ENCODE measurements at regions not wholly inside any gene's neighbourhood (a gene's known extent, or its start where the extent isn't known, plus 50 kb on each side); places are given as distances from the start of the nearest gene placed in this dataset.

DNA sequence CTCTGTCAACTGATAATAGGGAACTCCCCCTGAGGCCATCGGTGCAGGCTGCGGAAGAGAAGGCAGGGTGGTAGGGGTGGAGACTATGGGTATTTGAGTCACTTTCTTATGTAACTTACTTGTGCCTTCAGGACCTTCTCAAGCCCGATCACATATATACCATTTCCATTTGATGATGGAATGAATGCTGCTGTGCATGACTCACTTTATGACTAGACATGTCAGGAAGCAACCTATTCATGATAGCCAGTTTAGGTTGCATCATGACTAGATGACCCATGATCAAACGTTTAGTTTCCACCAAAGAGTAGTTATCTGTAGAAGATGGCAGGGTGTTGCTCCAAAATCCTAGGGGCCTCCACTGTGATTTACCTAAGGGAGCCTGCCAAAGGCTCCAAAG is 435.5 kb downstream of the DTHD1 start:
- no peak for DNase-seq (ENCODE audit: low spot score)

GRCh38 chr4:36719425-36719824 is 438.0 kb downstream of the DTHD1 start:
- no peak for DNase-seq (ENCODE audit: low spot score)

GRCh38 chr4:36722986-36723385 is 441.6 kb downstream of the DTHD1 start:
- DNase-seq (ENCODE audit: low spot score), result no peak

- no peak for DNase-seq (ENCODE audit: low spot score)
Observed at GRCh38 chr4:36734334-36734733, 452.9 kb downstream of the DTHD1 start.

DNA sequence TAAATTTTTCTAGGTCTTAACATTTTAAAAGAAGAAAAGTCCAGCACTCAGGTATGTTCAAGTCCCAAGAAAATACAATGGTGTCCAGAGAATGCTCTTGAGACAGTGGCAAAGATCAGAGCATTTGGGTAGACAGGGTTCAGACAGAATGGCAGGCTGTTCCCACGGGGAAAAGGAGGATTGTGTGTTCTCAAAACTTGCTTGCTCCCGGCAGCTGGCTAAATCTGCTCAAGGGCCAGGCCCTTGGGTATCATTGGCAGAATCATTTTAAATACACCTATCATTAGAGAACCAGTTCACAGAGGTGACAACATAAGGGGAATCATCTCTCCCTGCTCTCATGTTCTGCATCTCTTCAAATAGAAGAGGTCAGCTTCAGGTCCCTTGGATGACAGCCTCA is 456.3 kb downstream of the DTHD1 start:
- no peak for DNase-seq (ENCODE audit: low spot score)

- DNase-seq (ENCODE audit: low spot score), result no peak
Observed at GRCh38 chr4:36740796-36741310, 459.4 kb downstream of the DTHD1 start.

- no peak for DNase-seq (ENCODE audit: low spot score)
Observed at GRCh38 chr4:36747277-36748129, 466.1 kb downstream of the DTHD1 start.

- DNase-seq (ENCODE audit: low spot score), result no peak
Observed at GRCh38 chr4:36753048-36753447, 471.6 kb downstream of the DTHD1 start.

- no peak for DNase-seq (ENCODE audit: low spot score)
Observed at GRCh38 chr4:36757580-36758311, 476.3 kb downstream of the DTHD1 start.

- no peak for DNase-seq (ENCODE audit: low spot score)
Observed at GRCh38 chr4:36758312-36759178, 477.1 kb downstream of the DTHD1 start.

- no peak for DNase-seq (ENCODE audit: low spot score)
Observed at GRCh38 chr4:36761607-36762006, 480.2 kb downstream of the DTHD1 start.

DNA sequence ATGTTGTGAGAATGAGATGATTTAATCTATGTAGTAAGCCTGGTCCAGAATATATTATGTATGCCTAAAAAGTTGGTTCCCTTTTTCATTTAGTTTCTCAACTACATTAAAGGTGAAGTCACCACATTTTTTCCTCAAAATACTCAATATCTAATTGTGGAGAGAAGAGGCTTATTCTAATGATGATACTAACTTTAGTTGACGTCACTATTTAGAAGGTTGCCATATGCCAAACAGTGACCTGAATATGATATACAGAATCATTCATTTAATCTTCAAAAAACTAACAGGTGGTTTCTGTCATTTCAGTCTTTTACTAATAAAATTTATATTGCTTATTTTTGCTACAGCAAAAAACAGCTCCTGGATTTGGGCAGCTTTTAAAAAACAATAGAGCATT is 480.7 kb upstream of the NWD2 start:
- DNase-seq (ENCODE audit: low spot score), result no peak

DNA sequence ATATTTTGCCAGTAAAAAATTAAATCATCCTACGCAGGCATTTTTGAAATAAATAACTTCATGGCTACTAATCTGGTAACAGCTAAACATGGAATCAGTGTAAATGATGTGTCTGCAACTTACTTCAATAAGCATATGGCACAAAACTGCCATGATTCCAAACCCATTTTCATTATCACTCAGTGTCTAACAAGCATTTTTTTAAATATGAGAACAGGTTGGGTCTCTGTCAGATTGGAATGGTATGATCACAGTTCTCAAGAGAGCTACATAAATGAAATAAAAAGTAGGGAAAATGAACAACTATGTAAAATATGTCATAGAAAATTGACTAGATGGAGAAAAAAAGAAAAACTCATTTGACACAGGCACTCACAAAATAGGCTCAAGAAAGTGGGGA is 476.9 kb upstream of the NWD2 start:
- no peak for DNase-seq (ENCODE audit: low spot score)

DNA sequence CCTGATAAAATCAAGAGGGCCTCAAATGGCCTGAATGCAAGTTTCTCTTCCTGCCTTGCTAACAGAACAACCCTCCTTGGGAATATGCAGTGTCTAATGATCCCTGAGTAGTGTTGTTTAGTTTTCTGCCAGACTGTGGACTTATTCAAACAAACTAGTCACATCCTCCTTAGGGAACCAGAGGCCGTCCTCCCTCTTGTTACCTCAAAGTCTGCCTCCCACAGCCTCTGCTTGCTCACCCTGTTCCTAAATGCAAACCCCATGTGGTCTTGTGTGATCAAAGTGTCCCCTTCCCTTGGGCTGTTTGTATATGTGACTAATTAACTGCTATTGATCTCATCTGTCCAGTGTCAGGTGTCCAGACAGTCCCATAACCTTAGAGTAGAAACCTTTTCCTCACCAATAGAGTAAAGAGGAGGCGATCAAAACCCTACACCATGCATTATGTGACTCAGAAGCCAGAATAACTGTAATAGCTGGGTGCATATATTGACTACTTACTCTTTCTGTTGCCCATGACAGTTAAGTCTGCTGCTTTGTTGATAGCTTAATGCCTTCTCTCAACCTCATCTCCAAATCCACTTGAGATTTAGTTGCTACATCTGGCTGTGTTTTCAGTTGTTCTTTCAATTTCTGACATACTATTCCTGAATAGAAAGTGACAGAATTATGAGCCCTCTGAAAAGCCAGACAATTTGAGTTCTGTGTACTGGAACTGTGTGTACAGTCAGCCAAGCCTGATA is 473.0 kb upstream of the NWD2 start:
- no peak for DNase-seq (ENCODE audit: low spot score)

DNA sequence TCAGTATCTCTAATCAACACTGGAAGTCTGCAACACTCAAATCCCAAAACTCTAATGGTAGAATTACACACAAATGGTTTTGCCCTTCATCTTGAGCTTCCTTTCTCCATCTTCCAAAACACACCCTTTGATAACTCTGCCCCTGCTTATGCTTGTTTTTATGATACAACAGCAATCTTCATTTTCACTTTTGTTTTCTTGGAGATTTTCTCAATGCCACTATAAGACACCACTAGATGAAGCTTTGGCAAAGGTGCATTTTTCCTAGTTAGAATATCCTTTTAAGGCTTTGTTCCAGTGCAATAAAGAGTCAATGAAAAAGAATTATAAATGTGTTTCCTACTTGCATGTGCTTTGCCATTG is 472.4 kb upstream of the NWD2 start:
- DNase-seq (ENCODE audit: low spot score), result no peak

- no peak for DNase-seq (ENCODE audit: low spot score)
Observed at GRCh38 chr4:36773467-36773866, 471.1 kb upstream of the NWD2 start.

- no peak for DNase-seq (ENCODE audit: low spot score)
Observed at GRCh38 chr4:36775544-36775943, 469.0 kb upstream of the NWD2 start.

DNA sequence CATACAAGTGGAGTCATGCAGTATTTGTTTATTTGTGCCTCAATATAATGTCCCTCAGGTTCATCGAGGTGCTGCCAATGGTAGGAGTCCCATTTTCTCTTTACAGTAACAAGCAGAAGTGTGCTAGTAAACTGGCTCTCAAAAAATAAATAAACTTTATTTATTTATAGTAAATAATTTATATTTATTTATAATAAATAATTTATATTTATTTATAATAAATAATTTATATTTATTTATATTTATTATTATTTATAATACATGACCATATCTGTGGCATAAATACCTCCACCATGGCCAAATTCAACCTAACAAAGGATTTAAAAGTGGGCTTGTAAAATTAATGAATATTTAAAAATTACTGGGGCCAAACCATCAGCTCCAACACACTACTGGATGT is 464.9 kb upstream of the NWD2 start:
- DNase-seq (ENCODE audit: low spot score), result no peak

DNA sequence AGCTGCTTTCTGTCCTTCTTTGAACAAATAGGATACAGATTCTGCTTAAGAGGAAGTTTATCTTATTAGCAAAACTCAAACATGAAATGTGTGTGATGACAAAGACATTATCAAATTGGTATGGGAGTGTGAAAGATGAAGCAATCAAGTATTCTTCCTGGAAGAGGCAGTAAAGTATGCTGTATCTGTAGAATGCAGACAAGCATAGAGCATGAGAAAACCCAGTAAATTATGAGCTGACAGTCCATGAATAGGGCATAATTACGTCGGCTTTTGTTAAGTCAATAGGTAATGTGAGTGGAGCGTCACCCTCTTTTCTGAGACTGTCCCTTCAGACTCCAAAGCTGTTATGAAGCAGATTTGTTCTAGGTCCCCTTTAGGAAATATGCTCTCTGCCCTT is 458.6 kb upstream of the NWD2 start:
- no peak for DNase-seq (ENCODE audit: low spot score)

GRCh38 chr4:36786519-36786918 is 458.0 kb upstream of the NWD2 start:
- DNase-seq (ENCODE audit: low spot score), result no peak

- DNase-seq (ENCODE audit: low spot score), result no peak
Observed at GRCh38 chr4:36794716-36795115, 449.8 kb upstream of the NWD2 start.
